GM21447 (cell line): ENCODE measurements at regions not wholly inside any gene's neighbourhood (a gene's known extent, or its start where the extent isn't known, plus 50 kb on each side); places are given as distances from the start of the nearest gene placed in this dataset.
A peak's percentile ranks its signal among the peaks of the same experiment; 100 is the strongest.
"Not testable (repeated sequence)": the region's sequence is repeated elsewhere in the genome, so short reads cannot be mapped to it uniquely, and the experiment has no call there.

Experiments used
- ATAC-seq: cut with Tn5 transposase; IDR thresholded peaks from one replicate; pipeline ENCODE4 v1.9.1; 2021; ENCODE audit not compliant: unreplicated experiment

GRCh38 chr5:41995193-41995592 lies 70.1 kb downstream of the FBXO4 start:
- no peak for ATAC-seq

DNA sequence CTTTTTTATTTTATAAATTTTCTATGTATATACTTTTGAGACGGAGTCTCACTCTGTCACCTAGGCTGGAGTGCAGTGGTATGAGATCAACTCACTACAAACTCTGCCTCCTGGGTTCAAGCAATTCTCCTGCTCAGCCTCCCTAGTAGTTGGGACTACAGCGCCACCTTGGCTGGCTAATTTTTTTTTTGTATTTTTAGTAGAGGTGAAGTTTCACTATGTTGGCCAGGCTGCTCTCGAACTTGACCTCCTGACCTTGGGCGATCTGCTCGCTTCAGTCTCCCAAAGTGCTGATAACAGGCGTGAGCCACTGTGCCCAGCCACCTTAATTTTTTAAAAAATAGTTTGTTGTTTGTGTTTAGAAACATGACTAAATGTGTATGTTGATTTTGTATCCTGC lies 76.6 kb downstream of the FBXO4 start:
- ATAC-seq: no peak

- ATAC-seq: not testable (repeated sequence)
These were observed 78.8 kb downstream of the FBXO4 start for GRCh38 chr5:42003852-42004251.

- ATAC-seq: peak; percentile 63
These were observed 80.6 kb downstream of the FBXO4 start for GRCh38 chr5:42005561-42006153.

GRCh38 chr5:42013561-42013960 lies 88.5 kb downstream of the FBXO4 start:
- no peak for ATAC-seq

DNA sequence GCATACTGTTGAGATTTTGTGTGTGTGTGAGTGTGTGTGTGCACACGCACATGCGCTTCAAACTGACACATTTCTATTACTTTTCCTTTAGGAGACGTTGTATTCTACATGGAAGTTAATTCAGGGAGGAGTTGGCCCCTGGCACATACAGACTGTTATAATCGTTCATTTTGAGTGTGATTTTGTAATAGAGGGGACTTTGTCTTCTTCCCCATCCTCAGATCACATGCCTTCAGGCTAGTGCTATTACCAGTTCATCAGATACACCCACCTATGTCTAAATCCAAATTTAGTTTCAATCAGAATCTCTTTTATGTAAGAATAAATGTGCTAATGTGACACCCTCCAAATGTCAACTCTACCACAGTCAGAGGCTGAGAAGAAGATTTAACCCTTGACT lies 90.2 kb downstream of the FBXO4 start:
- ATAC-seq: no peak

GRCh38 chr5:42015681-42016080 lies 90.6 kb downstream of the FBXO4 start:
- ATAC-seq: no peak

- ATAC-seq: no peak
These were observed 95.9 kb downstream of the FBXO4 start for GRCh38 chr5:42020788-42021530.

DNA sequence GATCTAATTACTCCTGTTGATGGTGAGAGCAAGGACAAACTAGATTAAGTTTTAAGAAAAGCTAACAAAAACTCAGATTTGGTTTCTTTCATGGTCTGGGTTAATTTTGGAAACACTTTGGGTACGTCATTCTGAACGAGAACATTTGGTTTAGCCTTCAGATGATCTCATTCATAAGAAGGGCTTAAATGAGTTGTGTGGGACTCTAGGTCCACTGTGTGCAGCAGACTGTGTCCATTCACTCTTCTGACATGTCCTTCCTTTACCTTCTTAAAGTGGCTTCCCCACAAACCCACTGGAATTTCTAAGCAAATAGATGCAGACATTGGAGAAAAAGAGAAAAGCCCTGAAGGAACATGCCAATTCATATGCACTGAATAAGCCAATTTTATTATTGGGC lies 96.8 kb downstream of the FBXO4 start:
- no peak for ATAC-seq

DNA sequence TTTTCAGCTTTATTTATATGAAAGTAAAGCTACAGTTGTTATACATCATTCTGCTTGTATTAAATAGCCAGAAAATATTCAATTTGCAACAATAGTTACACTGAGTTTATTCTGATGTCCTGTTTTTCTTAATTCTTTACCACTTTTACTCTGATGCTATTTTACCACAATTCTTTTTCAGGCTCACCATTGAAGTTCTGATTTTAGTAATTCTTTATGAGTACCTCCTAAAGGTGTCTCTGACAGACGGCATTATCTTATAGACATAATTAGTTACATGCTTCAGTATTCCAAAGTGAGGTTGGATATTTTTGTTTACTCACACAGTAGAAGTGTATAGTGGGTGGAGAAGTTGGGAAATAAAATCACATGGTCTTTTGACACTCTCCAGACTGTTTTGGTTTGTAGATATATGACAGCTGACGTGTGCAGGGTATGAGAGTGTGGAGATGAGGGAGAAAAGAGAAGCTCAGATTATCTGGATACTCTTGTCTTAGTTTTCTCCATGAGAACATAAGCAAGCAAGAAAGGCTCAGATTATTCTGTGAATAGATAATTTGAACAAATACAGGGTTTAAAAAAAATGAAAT lies 97.4 kb downstream of the FBXO4 start:
- ATAC-seq: no peak

- ATAC-seq: no peak
These were observed 101.4 kb downstream of the FBXO4 start for GRCh38 chr5:42026446-42026845.

DNA sequence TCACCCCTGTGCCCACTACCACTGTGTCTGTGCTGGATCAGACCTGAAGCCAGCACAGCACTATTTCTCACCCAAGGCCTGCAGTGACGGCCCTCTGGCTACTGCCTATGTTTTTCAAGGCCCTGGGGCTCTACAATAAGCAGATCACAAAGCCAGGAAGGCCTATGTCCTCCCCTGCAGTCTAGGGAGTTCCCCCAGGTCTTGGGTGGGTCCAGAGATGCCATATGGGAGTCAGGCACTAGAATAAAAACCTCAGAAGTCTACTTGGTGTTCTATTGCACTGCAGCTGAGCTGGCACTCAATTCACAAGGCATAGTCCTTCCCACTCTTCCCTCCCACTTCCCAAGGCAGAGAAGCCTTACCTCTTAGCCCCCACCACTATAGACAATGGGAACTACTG lies 107.1 kb downstream of the FBXO4 start:
- ATAC-seq: no peak

DNA sequence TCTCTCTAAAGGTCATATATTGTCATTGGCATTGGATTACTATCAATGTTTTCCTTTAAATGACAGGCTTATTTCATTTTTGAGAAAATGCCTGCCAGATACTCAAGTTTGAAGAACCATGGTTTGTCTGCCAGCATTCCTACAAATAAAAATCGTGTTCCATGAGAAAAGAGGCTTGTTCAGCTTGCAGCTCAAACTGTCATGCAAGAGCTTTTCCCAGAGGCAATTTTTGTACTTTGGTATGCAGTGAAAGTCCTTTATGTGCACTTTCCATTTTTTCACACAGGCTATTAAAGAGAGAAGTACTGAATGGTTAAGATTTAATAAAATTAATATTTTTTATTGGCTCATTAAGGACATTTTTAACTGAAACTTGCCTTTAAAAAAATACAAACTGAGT lies 110.4 kb downstream of the FBXO4 start:
- ATAC-seq: no peak

DNA sequence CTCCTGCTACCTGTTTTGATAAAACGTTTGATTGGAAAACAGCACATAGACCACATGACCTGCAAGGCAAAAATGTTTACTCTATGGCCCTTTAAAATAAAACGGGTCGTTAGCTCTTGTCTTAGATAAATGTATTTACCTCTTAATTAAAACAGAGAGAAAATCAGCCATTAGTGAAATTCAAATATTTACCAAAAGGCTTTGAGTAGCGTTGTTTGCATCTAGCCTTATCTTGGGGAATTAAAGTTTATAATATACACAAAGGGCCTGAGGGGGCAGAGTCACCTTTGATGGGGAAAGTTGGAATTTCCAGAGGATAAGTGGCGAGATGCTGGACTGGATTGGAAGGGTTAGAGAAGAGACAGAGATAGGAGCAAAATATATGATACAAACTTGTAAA lies 111.3 kb downstream of the FBXO4 start:
- ATAC-seq: no peak

GRCh38 chr5:42037379-42037932 lies 112.4 kb downstream of the FBXO4 start:
- ATAC-seq: no peak

GRCh38 chr5:42043400-42043799 lies 118.3 kb downstream of the FBXO4 start:
- no peak for ATAC-seq

DNA sequence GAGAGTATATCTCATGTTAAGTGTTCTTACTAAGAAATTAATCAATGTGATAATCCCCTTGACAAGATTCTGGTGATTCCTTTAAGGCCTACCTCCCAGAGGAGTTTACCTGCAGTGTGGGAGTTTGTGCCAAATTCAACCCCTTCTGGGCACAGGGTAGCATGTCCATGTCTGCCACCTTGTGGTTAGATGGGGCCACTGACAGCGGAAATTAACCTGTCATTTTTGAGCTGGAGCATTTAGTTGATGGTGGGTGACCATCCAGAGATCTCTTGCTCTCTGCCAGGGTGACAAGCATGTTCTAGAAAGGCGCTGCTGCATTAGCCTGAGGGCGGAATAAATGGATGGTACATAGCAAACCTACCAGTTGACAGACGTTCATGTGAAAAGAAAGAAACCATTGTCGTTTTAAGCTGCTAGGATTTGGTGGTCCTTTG lies 132.2 kb downstream of the FBXO4 start:
- ATAC-seq: peak; percentile 92

DNA sequence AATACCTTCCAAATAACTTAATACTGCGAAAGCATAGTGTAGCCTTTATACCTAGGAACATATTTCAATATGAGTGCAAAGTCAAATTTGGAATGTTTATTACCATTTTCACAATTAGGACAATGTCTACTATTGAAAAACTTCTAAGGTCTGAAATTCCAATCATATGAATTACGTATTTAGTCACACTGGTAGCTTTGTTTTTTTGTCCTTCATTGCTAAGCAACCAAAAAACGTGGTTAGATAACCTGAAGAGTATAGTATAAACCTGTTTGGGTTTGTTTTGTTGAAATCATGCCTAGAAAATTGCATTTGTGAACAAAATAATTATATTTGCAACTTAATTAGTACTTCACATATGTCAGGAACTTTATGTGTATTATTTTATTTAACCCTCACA lies 134.2 kb downstream of the FBXO4 start:
- no peak for ATAC-seq

GRCh38 chr5:42059778-42060464 lies 134.8 kb downstream of the FBXO4 start:
- no peak for ATAC-seq

- no peak for ATAC-seq
These were observed 136.0 kb downstream of the FBXO4 start for GRCh38 chr5:42061121-42061520.

- ATAC-seq: no peak
These were observed 139.7 kb downstream of the FBXO4 start for GRCh38 chr5:42064821-42065220.

DNA sequence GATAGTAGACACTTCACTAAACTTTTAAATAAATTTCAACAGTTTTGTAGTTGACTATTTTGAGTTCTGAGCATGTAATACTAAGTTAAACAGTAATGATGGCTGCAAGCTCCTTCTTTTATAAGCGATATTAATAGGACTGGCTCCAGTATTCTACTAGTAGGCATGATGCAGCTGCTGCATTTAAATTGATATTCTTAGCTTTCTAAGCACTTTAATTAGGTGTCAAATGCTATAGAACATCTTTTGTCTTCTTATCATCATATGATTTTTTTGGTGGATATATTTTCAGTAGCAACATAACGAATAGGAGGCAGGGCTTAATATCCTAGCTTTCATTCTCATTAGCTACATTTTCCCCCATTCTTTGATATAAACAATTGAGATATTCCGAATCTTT lies 141.1 kb downstream of the FBXO4 start:
- no peak for ATAC-seq
